ENCODE measurements at regions not wholly inside any gene's neighbourhood (a gene's known extent, or its start where the extent isn't known, plus 50 kb on each side); places are given as distances from the start of the nearest gene placed in this dataset.

GRCh38 chr3:81989758-81990157 lies 228.3 kb upstream of the GBE1 start:
- TF ChIP-seq CTCF (conservative IDR thresholded peaks at IDR 0.05) (no peak), ZFX (IDR thresholded peaks at IDR 0.05) (no peak)
